ENCODE measurements at regions not wholly inside any gene's neighbourhood (a gene's known extent, or its start where the extent isn't known, plus 50 kb on each side); places are given as distances from the start of the nearest gene placed in this dataset.

DNA sequence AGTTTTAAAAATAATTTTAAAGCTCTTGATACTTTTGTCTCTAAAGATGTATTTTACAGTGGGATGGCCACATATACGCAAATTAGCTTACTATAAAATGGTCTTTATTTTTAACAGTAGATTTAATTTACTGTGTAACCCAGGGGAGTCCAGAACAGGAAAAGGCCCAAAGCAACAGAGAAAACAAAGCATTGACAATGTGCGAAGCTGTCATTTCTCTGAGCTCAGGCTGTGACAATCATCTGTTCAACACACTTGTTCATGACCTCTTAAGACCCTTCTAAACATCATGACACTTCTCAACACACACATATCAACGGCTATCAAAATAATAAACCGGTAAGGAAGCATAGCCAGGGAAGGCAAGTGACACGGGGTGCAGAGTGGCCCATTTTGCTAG lies 499.6 kb upstream of the MPDZ start:
- TF ChIP-seq, protein P1, sequence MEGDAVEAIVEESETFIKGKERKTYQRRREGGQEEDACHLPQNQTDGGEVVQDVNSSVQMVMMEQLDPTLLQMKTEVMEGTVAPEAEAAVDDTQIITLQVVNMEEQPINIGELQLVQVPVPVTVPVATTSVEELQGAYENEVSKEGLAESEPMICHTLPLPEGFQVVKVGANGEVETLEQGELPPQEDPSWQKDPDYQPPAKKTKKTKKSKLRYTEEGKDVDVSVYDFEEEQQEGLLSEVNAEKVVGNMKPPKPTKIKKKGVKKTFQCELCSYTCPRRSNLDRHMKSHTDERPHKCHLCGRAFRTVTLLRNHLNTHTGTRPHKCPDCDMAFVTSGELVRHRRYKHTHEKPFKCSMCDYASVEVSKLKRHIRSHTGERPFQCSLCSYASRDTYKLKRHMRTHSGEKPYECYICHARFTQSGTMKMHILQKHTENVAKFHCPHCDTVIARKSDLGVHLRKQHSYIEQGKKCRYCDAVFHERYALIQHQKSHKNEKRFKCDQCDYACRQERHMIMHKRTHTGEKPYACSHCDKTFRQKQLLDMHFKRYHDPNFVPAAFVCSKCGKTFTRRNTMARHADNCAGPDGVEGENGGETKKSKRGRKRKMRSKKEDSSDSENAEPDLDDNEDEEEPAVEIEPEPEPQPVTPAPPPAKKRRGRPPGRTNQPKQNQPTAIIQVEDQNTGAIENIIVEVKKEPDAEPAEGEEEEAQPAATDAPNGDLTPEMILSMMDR (IDR thresholded peaks at IDR 0.05) = no peak
- no peak for TF ChIP-seq EZH2 (IDR thresholded peaks at IDR 0.05; ENCODE audit: borderline replicate concordance, insufficient read depth, low read depth, low read length, poor library complexity, severe bottlenecking)

All from B cell (primary cell).